ENCODE measurements at regions not wholly inside any gene's neighbourhood (a gene's known extent, or its start where the extent isn't known, plus 50 kb on each side); places are given as distances from the start of the nearest gene placed in this dataset.
"Not testable (repeated sequence)": the region's sequence is repeated elsewhere in the genome, so short reads cannot be mapped to it uniquely, and the experiment has no call there.

DNA sequence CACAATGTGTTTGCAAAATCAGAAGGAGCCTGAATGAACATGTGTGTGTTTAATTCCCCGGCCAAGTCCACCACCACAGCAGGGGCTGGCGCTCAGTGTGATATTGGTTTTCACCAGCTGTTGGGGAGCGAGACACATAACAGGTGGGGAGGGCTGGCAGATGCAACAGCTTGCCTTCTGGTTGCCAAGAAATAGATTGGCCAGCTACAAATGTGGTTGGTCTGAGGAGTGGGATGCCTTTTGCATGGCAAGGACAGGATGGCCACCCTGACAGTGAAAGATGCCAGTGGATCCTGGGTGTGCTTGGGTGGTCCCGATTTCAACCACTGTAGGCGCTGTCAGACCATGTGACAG is 292.5 kb upstream of the FZD8 start:
- no peak overlapping the region for H3K4me3 ChIP-seq (replicated peaks; ENCODE audit: low read depth, low read length)
- no peak for TF ChIP-seq CTCF (IDR thresholded peaks at IDR 0.05; ENCODE audit: low read length, missing control alignments)
- DNase-seq (ENCODE audit: low read depth) = no peak

- TF ChIP-seq CTCF (IDR thresholded peaks at IDR 0.05; ENCODE audit: low read length, missing control alignments) = no peak
- H3K4me3 ChIP-seq (replicated peaks; ENCODE audit: low read depth, low read length) = no peak overlapping the region
- DNase-seq (ENCODE audit: low read depth) = no peak
Observed at GRCh38 chr10:35933940-35934641, 292.0 kb upstream of the FZD8 start.

GRCh38 chr10:35933491-35933890 is 291.4 kb upstream of the FZD8 start:
- H3K4me3 ChIP-seq (replicated peaks; ENCODE audit: low read depth, low read length) = no peak overlapping the region
- no peak for TF ChIP-seq CTCF (IDR thresholded peaks at IDR 0.05; ENCODE audit: low read length, missing control alignments)
- no peak for DNase-seq (ENCODE audit: low read depth)

- not testable (repeated sequence) for DNase-seq (ENCODE audit: low read depth); H3K4me3 ChIP-seq (replicated peaks; ENCODE audit: low read depth, low read length)
Observed at GRCh38 chr10:35929962-35930361, 287.9 kb upstream of the FZD8 start.

DNA sequence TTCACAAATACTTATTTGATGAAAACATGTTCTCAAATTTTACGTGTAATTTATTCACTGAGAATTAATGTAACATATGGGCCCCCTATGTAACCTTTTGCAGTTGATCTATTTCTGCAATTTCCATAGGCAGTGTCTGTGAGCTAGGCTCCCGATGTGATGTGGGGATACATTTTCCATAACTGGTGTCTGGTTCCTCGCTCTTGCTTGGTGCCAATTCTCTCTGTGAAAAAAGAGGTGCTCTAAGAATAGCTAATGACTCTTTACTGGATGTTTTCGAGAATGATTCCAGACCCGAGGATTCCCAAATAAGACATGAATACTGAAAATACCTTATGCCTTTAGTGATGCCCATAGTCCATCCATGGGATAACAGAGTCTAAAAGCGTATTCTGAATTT is 286.7 kb upstream of the FZD8 start:
- no peak overlapping the region for H3K4me3 ChIP-seq (replicated peaks; ENCODE audit: low read depth, low read length)
- no peak for TF ChIP-seq CTCF (IDR thresholded peaks at IDR 0.05; ENCODE audit: low read length, missing control alignments)
- DNase-seq (ENCODE audit: low read depth) = no peak

GRCh38 chr10:35927990-35928488 is 285.9 kb upstream of the FZD8 start:
- no peak for DNase-seq (ENCODE audit: low read depth)
- no peak for TF ChIP-seq CTCF (IDR thresholded peaks at IDR 0.05; ENCODE audit: low read length, missing control alignments)
- H3K4me3 ChIP-seq (replicated peaks; ENCODE audit: low read depth, low read length) = no peak overlapping the region

GRCh38 chr10:35927341-35927740 is 285.2 kb upstream of the FZD8 start:
- TF ChIP-seq CTCF (IDR thresholded peaks at IDR 0.05; ENCODE audit: low read length, missing control alignments) = no peak
- DNase-seq (ENCODE audit: low read depth) = no peak
- no peak overlapping the region for H3K4me3 ChIP-seq (replicated peaks; ENCODE audit: low read depth, low read length)
